Stimulated activated CD4-positive, alpha-beta T cell treated with anti-CD3 and anti-CD28 coated beads, Interleukin-12 subunit alpha, Interleukin-12 subunit beta, amount 100 ng/mL, for 48 hours (primary cell): ENCODE measurements at regions not wholly inside any gene's neighbourhood (a gene's known extent, or its start where the extent isn't known, plus 50 kb on each side); places are given as distances from the start of the nearest gene placed in this dataset.

ENCODE experiments used
- DNase-seq, 3 donors: peaks; one replicate each; pipeline ENCODE4 v3.0.0-alpha.2; 2020; ENCODE audit warnings: low read depth in 2 of 3, low spot score in 1 of 3

DNA sequence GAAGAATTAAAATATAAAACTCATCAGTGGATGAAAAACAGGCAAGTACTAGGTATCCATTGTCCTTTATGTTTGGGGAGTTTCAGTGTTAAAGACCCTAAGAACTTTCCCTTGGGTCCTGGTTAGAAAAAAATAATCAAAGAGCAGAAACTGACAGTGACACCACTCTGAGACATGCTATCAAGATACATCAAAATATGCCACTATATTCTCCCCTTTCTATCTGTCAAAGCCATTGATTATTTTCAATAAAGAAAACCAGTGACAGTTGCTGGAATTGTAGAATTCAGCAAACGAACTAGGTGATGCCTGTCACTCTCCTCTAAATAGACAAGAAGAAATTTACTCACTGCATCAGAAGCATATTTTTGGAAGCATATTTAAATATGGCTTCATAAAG, 496.7 kb upstream of the CFAP20DC start:
- no peak for DNase-seq

DNA sequence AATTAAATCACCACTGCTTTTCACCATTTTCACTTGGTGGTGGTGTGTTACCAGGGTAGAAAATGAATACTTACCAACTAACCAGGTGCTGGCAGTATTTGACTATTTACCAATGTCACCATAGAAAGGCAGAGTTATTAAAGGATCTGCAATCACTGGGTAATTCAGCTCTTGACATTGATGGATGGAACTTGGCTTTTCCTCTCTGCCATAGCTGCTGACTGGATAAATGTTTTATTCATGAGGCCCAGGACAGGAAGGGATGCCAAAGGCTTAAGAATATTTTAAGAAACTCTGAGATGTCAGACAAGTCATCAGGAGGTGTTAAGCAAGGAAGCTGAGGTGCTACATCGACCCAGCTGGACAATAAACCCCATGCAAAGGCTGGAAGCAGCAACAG, 495.5 kb upstream of the CFAP20DC start:
- DNase-seq: no peak

DNA sequence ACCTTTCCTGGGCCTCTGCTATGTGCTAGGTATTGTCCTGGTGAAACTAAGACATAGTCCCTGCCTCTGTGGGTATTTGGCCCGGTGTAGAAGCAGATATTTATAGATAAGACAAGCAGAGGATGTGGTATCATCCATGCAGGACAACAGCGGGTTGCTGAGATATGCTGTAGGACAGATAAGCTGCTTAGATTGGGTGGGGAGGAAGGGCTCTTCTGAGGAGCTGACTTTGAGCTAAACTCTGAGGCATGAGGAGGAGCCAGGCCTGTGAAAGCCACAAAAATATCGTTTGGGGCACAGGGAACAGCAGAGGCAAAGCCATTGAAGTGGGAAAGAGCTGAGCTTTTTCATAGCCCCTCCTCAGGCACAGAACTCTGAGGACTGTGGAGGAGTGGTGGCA, 492.5 kb upstream of the CFAP20DC start:
- no peak for DNase-seq

DNA sequence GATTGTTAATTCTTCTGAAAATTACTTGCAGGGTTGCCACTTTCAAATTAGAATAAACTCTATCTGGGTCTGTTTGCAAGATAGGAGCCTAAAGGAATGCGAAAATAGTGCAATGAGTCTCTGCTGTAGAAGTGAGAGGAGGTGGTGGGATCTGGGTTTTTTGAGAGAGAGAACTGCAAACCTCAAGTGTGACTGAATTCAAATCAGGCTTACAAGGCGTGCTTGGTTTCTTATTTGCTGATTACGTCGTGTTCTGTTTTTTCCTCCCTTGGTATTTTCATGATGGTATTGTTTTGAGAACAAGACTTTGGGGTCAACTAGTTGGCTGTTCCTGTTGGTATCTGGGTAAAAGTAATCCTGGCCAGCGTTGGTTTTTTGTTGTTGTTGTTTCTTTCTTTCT, 490.9 kb upstream of the CFAP20DC start:
- peak in 1 of 3 donors; percentile 1 for DNase-seq

DNA sequence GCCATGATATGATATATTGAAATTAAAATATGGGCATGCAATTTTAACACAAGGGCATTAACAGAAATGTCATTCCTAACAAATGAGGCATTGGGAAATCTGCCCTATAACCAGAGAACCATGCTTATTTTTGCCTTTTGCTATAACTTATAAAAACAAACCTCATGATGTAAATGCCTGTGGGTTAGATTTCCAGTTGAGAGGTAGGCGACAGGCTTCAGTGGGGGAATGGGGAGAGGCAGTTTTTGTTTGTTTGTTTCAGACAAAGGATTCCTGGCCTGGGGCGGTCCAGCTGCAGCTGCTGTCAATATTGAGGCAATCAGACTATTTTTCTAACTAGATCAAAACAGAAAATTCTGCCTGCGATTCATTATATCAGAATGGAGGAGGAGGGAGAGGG, 490.4 kb upstream of the CFAP20DC start:
- no peak for DNase-seq

DNA sequence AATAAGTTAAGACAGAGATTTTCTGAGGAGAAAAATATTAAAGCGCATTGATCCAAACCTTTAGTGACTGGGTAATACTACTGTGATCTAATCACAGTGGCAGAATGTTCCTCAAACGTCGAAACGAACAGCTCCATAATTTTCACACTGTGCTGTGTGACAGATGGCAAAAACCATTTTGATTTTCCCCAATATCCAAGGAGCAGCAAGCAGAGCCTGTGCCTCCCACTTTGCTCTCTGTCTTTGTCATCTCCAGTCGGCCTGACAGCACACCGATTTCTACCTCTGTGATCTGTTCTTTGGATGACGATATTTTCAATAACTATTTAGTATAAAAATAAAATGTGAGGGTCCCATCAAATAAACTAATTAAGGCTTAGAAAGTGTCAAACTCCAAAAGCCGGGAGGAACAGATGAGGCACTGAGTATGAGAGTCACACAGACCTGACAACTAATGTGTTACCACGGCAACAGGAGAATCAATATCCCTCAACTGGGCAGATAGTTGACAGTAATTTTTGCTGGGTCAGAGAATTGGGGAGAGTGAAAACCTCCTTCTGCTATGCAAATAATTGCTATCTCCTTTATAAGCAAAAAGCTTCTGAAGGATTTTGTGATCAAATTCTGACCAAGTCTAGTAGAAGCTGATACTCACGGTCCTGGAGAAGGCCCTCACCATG, 489.1 kb upstream of the CFAP20DC start:
- DNase-seq: no peak

DNA sequence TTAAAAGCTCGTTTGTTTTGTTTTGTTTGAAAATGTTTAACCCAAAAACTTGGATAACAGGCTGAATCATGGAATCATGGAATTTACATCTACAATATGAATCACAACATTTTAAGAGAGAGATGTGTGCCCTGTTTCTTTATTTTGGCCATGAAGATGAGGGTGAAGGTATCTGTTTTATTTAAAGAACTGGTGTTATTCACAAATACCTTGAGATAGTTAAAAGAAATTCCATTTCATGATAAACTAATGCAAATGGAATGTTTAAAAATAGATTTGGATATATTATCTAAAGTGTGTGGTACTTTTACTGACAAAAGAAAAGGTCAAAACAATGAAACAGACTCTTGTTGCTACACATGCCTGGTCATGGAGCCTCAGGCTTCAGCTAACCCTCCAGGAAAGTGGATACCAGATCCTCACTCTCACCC, 486.0 kb upstream of the CFAP20DC start:
- DNase-seq: no peak

DNA sequence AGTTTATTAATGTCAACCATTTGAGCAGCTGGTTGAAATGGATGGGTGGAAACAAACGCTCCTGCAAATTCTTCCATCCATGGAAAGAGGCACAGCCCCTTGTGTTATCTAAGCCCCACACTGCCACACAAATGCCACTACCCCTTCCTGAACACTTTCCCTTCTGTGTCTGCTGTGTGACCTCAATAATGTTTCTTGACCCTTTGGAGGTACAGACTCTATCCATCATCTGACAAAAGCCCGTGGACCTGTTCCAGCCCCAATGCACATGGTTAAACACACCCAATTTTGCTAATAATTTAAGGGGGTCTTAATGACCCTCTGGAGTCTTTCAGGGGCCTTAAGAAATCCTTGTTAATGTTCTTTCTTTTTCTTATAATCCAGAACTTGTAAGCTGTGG, 482.2 kb upstream of the CFAP20DC start:
- DNase-seq: no peak

DNA sequence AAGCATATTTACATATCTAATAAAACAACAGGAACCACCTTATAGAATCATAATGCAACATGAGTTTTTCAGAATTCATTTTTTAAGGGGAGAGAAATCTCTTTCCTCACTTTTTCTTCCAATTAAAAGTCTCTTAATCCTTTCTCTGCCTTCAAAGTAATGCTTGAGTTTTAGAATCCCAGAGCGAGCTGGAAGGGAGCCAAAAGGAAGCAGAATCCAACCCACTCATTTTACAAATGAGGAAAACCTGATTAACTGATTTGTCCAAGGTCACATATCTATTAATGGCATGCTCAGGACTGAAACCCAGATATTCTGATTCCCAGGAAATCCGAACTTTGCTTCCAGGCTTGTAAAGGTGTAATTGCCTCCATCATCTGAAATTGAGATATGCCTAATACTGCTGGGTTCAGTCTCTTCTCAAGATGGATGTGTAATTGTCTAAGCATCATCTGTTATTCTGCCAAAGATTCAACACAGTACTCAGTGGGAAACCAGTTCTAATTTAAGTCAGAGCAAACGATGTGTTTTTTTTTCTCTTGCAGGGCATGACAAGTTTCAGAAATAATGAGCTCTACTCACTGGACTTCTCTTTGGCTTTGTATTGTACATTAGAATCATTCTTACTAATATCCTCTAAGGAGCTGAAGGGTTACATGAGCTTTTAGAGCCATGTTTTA, 481.4 kb upstream of the CFAP20DC start:
- no peak for DNase-seq

DNA sequence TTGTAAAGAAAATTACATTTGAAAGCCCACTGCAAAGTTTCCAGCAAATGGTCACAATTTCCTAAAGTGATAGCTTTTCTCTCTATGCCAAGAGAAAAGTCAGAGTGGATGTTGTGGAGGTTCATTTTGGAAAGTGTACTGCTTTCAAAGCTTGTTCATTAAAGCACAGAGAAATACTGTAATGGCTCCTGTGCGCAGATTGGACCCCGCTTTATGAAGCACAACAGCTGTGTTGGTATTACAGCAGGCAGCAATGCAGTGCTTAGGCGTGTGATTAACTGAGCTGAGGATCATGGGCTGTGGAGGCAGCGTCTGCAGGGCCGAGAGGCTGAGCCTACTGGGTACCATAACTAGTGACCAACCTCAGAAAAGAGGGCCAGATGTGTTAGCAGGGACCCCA, 478.4 kb upstream of the CFAP20DC start:
- no peak for DNase-seq

DNA sequence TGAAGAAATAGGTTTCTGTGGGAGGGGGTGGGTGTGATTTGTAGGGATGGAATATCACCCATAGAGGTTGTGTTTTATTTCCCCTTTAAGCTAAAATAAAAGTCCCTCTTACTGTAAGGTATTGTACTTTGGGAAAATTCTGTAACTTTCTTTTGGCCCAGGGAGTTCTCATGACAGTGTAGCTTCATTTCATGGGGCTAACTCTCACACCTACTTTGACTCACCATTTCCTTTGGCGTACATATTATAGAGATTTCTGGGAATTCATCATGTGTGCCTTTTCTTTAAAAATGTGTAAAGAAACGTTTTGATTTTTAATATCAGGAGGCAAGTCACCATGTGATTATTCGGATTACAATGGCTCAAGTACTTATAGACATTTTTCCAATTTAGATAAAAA, 477.7 kb upstream of the CFAP20DC start:
- DNase-seq: no peak

DNA sequence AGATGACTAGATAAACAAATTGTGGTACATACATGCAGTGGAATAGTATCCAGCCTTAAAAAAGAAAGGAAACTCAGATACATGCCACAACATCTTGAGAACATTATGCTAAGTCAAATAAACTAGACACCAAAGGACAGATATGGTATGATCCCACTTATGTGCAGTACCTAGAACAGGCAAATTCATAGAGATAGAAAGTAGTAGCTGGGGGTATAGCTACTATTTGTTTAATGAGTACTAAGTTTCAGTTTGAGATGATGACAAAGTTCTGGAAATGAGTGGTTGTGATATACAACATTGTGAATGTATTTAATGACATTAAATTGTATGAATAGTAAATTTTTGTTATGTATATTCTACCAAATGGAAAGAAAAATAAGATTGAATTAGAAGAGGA, 477.2 kb upstream of the CFAP20DC start:
- no peak for DNase-seq

DNA sequence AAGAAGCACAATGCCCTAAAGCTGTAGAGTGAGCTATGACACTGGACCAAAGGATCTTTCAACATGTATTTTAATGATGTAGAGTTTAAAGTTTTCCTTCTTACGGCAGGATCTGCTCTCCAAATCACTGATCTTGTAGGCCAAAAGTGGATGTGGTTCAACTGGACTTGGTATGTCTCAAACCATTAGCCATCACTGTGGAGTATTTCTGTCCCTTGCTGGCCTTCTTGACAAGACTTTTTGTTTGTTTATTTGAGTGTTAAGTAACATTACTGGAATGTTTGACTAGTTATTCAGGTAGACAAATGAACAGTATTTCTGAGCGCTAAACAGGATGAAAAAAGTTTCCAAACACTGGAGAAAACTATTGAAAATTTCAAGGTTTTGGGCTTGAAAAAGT, 472.7 kb upstream of the CFAP20DC start:
- no peak for DNase-seq

DNA sequence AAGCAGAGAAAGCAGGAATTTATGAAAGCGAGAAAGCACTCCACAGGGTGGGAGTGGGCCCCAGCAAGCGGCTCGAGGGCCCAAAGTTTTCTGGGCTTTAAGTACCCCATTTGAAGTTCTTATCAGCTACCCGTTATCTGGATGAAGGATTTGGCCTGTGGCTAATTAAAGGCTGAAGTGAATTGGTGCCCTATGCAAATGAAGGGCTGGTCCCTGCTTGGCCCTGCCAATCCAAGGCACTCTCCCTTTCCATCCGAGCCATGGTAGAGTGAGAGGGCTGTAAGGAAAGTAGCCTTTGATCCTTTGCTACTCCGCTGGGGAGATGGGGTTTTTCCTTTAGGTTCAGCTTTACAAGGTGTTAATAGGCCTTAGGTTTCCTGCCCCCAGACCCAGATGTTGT, 469.3 kb upstream of the CFAP20DC start:
- DNase-seq: no peak

DNA sequence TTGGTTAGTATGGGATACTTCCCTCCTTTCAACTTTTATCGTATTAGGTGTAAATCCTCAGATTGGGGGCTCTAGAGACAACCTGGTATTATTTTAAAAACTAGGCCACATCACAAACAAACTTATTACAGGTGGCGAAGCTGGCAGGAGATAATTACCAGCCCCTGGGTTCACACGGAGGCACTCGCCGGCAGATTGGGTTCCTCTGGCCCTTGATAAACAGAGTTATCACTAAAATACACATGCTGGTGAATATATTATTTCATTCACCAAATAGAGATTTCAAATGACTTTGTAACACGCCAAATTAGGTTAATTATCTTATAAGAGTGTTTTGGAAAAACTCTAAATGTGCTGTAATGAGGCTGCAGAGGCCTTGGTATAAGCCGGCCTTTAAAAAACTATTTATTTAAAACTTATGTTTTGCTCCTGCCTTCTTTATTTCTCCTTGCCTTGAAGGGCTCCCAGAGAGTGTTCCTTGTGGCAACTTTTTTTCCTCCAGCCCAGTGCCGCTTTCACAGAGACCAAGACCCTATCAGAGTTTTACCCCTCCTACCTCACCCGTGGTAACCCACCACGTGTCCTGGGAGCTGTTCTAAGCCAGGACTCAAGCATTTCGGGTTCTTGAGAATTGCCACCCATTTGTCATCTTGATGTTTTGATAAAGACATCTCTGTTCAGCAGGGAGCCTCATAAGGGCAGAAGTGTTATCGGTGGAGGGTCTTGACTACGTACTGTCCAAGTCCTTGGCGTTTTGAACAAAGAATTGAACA, 468.6 kb upstream of the CFAP20DC start:
- DNase-seq: no peak

DNA sequence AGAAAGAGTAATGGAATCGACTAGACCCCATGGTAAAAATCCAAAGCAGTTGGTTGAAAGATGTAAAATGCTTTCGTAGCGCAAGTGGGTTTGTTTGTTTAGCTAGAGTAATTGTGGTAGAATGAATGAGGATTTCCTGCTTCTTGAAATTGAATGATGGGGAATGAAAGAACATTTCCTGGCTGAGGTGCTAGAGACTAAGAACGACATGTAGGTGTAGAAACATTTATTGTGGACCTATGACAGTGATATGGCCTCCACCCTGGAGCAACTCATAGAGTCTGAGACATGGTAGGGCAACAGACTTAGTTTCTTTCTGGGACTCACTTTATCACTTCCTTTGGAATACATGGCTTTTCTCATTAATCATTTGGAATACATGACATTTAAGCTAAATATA, 467.6 kb upstream of the CFAP20DC start:
- DNase-seq: no peak

DNA sequence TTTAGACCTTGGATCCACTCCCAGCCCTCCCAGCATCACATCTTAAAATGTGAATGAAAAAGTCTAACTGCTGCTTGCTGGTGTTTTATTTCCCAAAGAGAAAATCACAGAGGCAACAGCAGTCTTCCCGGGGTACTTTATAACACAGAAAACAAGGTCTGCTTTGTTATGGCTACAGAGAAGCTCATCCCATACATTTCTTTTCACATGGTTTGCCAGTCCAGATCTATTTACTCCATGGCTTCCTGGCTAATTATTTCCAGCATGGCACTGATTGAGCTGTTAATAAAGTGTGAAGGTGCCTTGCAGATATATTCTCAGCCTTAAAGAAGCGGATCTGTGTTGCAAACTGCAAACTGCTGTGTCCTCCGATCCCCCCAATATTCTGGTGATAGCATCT, 466.1 kb upstream of the CFAP20DC start:
- DNase-seq: no peak

DNA sequence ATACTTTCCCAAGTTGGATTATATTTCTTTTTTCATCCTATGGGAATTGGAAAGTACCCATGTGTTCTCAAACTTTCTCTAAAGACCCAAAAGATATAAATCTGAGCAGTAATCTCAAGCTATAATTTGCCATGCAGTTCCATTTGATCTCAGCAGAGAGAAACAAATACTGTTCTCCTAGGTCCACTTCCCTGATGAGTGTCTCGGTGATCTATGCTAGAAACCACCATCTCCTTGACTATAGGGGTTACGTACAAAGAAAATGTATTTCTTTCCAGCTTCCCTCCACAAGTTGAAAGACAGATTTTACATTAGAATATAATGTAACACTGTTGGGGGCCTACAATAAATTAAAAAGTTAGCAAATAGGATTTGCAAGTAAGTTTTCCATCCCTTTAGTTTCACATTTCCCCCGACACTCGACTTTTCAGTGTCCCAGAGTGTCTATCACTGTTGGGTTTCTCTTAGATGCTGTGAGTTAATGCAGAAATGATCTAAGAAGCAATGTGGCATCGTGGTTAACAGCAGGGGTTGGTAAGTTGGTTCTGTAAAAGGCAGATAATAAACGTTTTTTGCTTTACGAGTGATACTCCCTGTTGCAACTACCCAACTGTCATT, 465.1 kb upstream of the CFAP20DC start:
- no peak for DNase-seq

DNA sequence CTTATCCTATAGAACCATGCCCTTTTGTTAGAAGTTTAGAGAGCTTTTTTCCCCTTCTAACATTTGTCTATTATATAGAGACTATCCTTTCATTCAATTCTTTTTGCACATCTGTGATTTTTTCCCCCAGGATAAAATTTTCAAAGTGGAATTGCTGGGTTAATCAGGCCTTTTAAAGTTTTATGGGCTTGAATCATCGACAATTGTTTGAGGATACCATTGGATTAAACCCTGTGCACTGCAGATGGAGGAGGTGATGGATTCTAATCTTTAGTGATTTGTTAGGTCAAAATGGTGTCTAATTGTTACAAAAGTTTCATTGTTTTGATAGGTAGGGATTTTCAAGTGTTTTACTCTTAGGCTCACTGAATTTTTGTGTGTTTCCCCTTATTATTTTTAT, 463.7 kb upstream of the CFAP20DC start:
- no peak for DNase-seq

DNA sequence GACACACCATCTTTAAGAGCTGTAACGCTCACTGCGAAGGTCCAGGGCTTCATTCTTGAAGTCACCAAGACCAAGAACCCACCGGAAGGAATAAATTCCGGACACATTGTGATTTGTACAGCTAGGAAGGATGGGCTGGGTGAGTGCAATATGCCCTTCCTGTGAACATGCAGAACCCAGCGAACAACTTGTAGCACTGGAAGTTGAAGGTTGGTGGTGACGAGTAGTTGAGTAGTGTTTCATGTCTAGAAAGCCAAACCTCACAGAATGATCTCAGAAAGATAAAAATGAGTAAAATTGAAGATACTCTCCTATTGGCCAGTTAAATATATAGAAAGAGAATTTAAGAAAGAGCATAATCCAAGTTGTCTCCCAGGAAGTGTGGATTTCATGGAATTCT, 462.2 kb upstream of the CFAP20DC start:
- no peak for DNase-seq

DNA sequence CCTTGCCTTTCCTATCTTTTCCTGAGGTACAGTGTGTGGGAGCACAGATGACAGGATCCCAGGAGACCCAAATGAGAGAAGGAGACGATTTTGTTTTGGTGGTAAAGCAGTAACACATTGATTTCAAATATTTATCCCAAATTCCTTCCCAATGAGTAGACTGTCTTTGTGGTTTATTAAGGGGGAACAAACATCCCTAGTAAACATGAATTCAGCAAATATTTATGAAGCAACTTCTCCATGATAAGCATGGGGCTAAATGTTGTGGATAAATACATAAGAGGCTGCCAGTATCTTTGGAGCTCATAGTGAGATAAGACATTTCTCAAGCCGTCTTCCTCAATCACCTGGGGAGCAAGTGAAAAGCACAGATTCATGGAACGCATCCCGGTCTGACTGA, 460.8 kb upstream of the CFAP20DC start:
- no peak for DNase-seq

DNA sequence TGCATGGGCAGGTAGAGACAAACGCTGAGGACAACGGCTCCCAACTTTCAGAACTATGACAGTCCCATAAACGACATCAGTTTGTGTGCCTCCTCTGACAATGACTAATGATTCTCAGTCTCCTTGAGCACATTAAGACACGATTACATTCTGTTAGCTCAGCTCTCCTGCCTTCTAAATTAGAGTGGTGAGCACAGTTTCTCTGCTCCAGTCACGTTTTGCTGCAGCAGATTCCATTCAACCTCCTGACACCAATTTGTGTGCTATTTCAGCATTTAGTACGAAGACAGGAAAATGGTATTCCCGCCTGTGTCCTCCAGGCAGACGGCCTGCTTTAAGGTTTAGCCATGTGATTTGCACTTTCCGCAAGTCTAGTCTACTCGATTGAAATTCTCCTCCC, 458.4 kb upstream of the CFAP20DC start:
- no peak for DNase-seq
